ENCODE measurements at regions not wholly inside any gene's neighbourhood (a gene's known extent, or its start where the extent isn't known, plus 50 kb on each side); places are given as distances from the start of the nearest gene placed in this dataset.

DNA sequence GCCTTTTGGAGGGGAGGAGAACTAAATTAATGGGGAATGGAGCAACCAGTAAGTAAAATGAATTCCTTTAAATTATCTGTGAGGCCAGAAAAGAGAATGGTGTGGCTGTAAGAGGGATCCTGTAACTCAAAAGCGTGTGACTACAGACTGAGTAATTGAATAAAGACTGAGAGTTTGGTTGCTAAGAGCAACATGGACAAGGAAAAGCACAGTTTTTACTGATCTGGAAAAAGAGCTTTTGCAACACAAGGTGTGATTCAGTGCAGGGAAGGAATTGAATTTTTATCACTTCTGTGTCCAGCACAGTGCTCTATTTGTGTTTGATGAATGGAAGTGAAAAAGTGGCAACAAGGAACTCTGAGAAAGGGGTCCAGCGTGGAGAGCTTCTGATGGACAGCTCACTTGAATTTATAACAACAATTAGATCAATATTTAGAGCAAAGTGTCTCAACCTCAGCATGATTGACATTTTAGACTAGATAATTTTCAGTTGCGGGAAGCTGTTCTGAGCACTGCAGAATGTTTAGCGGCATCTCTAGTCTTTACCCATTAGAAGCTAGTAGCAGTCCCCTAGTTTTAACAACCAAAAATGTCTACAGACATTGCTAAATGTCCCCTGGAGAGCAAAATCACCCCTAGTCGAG lies 202.8 kb upstream of the BDNF start:
- DNase-seq (ENCODE audit: low read depth) = no peak
- in situ Hi-C loops (cut with HindIII; ENCODE audit: low sequenced_read_pairs) = no loop called here
- H3K4me3 ChIP-seq (ENCODE audit: low read depth, low read length) = no peak overlapping the region
- TF ChIP-seq, protein P1, sequence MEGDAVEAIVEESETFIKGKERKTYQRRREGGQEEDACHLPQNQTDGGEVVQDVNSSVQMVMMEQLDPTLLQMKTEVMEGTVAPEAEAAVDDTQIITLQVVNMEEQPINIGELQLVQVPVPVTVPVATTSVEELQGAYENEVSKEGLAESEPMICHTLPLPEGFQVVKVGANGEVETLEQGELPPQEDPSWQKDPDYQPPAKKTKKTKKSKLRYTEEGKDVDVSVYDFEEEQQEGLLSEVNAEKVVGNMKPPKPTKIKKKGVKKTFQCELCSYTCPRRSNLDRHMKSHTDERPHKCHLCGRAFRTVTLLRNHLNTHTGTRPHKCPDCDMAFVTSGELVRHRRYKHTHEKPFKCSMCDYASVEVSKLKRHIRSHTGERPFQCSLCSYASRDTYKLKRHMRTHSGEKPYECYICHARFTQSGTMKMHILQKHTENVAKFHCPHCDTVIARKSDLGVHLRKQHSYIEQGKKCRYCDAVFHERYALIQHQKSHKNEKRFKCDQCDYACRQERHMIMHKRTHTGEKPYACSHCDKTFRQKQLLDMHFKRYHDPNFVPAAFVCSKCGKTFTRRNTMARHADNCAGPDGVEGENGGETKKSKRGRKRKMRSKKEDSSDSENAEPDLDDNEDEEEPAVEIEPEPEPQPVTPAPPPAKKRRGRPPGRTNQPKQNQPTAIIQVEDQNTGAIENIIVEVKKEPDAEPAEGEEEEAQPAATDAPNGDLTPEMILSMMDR (IDR thresholded peaks at IDR 0.05; ENCODE audit: low read depth, low read length, missing control alignments) = no peak

GRCh38 chr11:27898166-27898565 lies 197.9 kb upstream of the BDNF start:
- no peak overlapping the region for H3K4me3 ChIP-seq (ENCODE audit: low read depth, low read length)
- no peak for DNase-seq (ENCODE audit: low read depth)
- in situ Hi-C loops (cut with HindIII; ENCODE audit: low sequenced_read_pairs) = no loop called here
- TF ChIP-seq, protein P1 (IDR thresholded peaks at IDR 0.05; ENCODE audit: low read depth, low read length, missing control alignments) = no peak

GRCh38 chr11:27896096-27896495 lies 195.8 kb upstream of the BDNF start:
- H3K4me3 ChIP-seq (ENCODE audit: low read depth, low read length) = no peak overlapping the region
- in situ Hi-C loops (cut with HindIII; ENCODE audit: low sequenced_read_pairs) = no loop called here
- no peak for DNase-seq (ENCODE audit: low read depth)
- TF ChIP-seq, protein P1 (IDR thresholded peaks at IDR 0.05; ENCODE audit: low read depth, low read length, missing control alignments) = no peak

DNA sequence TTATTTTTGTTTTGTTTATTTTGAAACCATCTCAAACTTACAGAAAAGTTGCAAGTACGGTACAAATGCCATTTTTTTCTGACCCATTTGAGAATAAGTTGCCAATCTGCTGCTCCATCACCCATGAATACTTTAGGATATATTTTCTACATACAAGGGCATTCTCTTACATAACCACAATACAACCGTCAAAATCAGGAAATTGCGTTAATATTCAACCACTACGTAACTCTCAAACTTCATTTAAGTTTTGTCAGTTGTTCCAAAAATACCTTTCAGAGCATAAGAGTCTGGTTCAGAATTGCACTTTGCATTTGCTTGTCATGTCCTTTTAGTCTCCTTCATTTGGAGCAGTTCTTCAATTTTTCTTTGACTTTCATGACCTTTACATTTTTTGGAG lies 194.3 kb upstream of the BDNF start:
- TF ChIP-seq, protein P1 (IDR thresholded peaks at IDR 0.05; ENCODE audit: low read depth, low read length, missing control alignments) = no peak
- in situ Hi-C loops (cut with HindIII; ENCODE audit: low sequenced_read_pairs) = no loop called here
- H3K4me3 ChIP-seq (ENCODE audit: low read depth, low read length) = no peak overlapping the region
- no peak for DNase-seq (ENCODE audit: low read depth)

- no peak for DNase-seq (ENCODE audit: low read depth)
- in situ Hi-C loops (cut with HindIII; ENCODE audit: low sequenced_read_pairs) = no loop called here
- TF ChIP-seq, protein P1 (IDR thresholded peaks at IDR 0.05; ENCODE audit: low read depth, low read length, missing control alignments) = no peak
- no peak overlapping the region for H3K4me3 ChIP-seq (ENCODE audit: low read depth, low read length)
Measured at GRCh38 chr11:27886857-27887256, 186.6 kb upstream of the BDNF start.

DNA sequence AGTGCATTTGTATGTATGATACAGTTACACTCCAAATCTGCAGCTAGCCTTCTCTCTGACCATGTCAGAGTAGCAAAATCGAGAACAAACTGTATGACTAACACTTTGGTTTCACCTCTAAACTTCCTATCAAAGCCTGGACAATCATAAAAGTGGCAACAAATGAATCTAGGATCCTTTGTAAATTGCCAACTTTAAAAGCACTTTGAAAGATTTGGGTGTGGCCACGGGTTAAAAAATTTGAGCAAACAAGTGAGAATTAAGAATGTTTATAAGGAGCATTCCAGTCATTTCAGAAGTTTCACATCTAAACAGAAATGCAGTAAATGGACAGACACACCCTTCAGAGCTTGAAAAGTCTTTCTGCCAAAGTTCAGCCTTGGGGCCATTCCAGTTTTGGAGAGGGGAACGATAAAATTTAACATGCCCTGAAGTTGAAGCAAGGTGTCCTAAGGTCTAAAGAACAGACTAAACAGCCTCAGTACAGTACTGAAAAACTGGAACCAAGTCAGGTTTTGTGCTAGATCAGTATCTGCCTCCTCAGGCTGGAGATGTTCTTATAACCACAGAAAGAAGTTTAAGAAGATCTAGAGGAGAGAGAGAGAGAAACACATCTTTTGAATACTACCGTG lies 181.9 kb upstream of the BDNF start:
- no peak overlapping the region for H3K4me3 ChIP-seq (ENCODE audit: low read depth, low read length)
- no peak for DNase-seq (ENCODE audit: low read depth)
- TF ChIP-seq, protein P1 (IDR thresholded peaks at IDR 0.05; ENCODE audit: low read depth, low read length, missing control alignments) = no peak
- in situ Hi-C loops (cut with HindIII; ENCODE audit: low sequenced_read_pairs) = no loop called here
